Natural killer cell (primary cell): ENCODE measurements at regions not wholly inside any gene's neighbourhood (a gene's known extent, or its start where the extent isn't known, plus 50 kb on each side); places are given as distances from the start of the nearest gene placed in this dataset.

Source experiments
- ATAC-seq, 3 donors: fragments of 150-1000 bp in 2 of 3; fragments of 200-7000 bp in 1 of 3; cut with Tn5 transposase; 1 replicate in 1 of 3; 2 replicates in 2 of 3; pipeline ENCODE4 v1.10.0; 2021; ENCODE audit warnings: mild to moderate bottlenecking in 2 of 3, moderate library complexity in 2 of 3
- DNase-seq, 2 donors: peaks; one replicate each; pipeline versions ENCODE4 v3.0.0 to v3.0.0-alpha.2; 2013 to 2021; ENCODE audit warnings: mixed read lengths in 1 of 2
- H3K27ac ChIP-seq: one replicate; pipeline ENCODE4 v1.5.1; 2013; ENCODE audit warnings: mild to moderate bottlenecking, low read length
- H3K27me3 ChIP-seq: one replicate; pipeline ENCODE4 v1.6.1; 2013; ENCODE audit warnings: low read length; ENCODE audit not compliant: control insufficient read depth, insufficient read depth
- H3K36me3 ChIP-seq: one replicate; pipeline ENCODE4 v1.6.1; 2013; ENCODE audit warnings: low read length; ENCODE audit not compliant: control insufficient read depth, insufficient read depth
- H3K4me1 ChIP-seq: one replicate; pipeline ENCODE4 v1.6.1; 2013; ENCODE audit warnings: low read length; ENCODE audit not compliant: control insufficient read depth, insufficient read depth
- H3K4me3 ChIP-seq: one replicate; pipeline ENCODE4 v1.5.1; 2013; ENCODE audit warnings: low read length
- H3K9me3 ChIP-seq: one replicate; pipeline ENCODE4 v1.6.1; 2013; ENCODE audit warnings: low read length; ENCODE audit not compliant: control insufficient read depth, insufficient read depth
- H3K27ac Mint-ChIP-seq, 2 donors: one replicate each; pipeline ENCODE4 v1.8.0; 2022; ENCODE audit warnings: mild to moderate bottlenecking in 2 of 2, mixed read lengths in 2 of 2, moderate library complexity in 1 of 2
- H3K27me3 Mint-ChIP-seq, 2 donors: one replicate each; pipeline ENCODE4 v1.8.0; 2022; ENCODE audit warnings: low read depth in 2 of 2, mixed read lengths in 2 of 2
- H3K36me3 Mint-ChIP-seq: one replicate; pipeline ENCODE4 v1.8.0; 2022; ENCODE audit warnings: mixed read lengths
- H3K4me1 Mint-ChIP-seq, 2 donors: one replicate each; pipeline ENCODE4 v1.8.0; 2022; ENCODE audit warnings: mixed read lengths in 2 of 2
- H3K4me3 Mint-ChIP-seq: one replicate; pipeline ENCODE4 v1.8.0; 2022; ENCODE audit warnings: mild to moderate bottlenecking, moderate library complexity, mixed read lengths
- H3K9me3 Mint-ChIP-seq, 2 donors: one replicate each; pipeline ENCODE4 v1.8.0; 2022; ENCODE audit warnings: mixed read lengths in 2 of 2
- WGBS: methylation state at CpG from one replicate; pipeline ENCODE4 v1.1.7; 2013; ENCODE audit warnings: missing lambda C conversion rate; ENCODE audit not compliant: insufficient coverage; 5-methylcytosine and 5-hydroxymethylcytosine counted together
- intact Hi-C: fragments of 100-400 bp; cut with micrococcal nuclease; formaldehyde crosslinking; loops from one replicate; pipeline ENCODE4 v1.14.2; 2022
- TF ChIP-seq, protein P1 (sequence below): fragments of 200-600 bp; IDR thresholded peaks from one replicate; pipeline ENCODE4 v1.8.0; 2022; ENCODE audit warnings: antibody characterized with exemption

DNA sequence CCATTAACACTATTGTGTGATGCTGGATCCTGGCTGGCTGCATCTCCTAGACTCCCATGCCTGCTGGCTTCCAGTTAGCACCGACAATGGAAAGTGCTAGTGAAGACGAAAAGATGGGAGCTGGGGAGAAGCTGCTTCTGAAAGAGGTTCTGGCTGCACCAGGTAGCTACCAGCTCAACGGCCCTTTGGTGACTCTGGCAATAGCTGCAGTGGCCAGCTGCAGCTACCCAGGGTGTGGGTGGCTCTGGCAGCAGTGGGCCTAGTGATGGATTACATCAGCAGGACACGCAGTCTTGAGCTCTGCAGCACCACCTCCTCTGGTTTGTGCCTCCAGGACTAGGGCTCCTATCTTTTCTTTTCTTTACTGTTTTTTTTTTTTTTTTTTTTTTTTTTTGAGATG is 662.6 kb downstream of the MATN1 start:
- Mint-ChIP-seq H3K36me3 (no peaks in the 10 kb centered on the region), H3K4me3 (no peak overlapping the region), H3K27me3 (peaks cover 14 to 22% of the 10 kb centered on the region in 2 donors), H3K27ac (no peak overlapping the region), H3K4me1 (no peaks in the 10 kb centered on the region), H3K9me3 (no peaks in the 10 kb centered on the region)
- Histone ChIP-seq H3K27ac (no peak overlapping the region), H3K4me3 (no peak overlapping the region), H3K36me3 (no peaks in the 10 kb centered on the region), H3K9me3 (no peaks in the 10 kb centered on the region), H3K27me3 (no peaks in the 10 kb centered on the region), H3K4me1 (no peaks in the 10 kb centered on the region)
- intact Hi-C loops, result no loop called here
- 73% methylated on average over 4 of the region's 4 CpGs for WGBS
- TF ChIP-seq, protein P1, sequence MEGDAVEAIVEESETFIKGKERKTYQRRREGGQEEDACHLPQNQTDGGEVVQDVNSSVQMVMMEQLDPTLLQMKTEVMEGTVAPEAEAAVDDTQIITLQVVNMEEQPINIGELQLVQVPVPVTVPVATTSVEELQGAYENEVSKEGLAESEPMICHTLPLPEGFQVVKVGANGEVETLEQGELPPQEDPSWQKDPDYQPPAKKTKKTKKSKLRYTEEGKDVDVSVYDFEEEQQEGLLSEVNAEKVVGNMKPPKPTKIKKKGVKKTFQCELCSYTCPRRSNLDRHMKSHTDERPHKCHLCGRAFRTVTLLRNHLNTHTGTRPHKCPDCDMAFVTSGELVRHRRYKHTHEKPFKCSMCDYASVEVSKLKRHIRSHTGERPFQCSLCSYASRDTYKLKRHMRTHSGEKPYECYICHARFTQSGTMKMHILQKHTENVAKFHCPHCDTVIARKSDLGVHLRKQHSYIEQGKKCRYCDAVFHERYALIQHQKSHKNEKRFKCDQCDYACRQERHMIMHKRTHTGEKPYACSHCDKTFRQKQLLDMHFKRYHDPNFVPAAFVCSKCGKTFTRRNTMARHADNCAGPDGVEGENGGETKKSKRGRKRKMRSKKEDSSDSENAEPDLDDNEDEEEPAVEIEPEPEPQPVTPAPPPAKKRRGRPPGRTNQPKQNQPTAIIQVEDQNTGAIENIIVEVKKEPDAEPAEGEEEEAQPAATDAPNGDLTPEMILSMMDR, result no peak
- ATAC-seq (no peak), DNase-seq (no peak)

DNA sequence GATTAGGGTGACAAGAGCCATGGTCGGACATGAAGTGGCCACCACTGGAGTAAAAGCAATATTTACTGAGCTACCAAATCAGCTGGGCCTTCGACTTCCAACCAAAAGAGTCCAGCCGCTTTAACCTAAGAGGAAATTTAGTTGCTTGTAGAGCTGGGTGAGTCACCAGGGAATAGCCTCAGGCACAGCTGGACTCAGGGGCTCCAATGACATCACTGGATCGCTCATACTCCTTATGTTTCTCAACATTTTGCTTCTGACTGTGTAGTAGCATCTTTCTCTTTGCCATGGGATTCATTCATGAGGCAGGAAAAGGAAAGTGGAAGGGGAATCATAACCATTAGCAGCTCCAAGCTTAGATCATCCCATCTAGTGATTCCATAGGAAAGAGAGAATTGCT is 664.4 kb downstream of the MATN1 start:
- 80% methylated on average over 4 of the region's 4 CpGs for WGBS
- no peaks in the 10 kb centered on the region for H3K36me3 Mint-ChIP-seq
- peaks cover 24 to 26% of the 10 kb centered on the region in 2 donors for H3K27me3 Mint-ChIP-seq
- Histone ChIP-seq H3K27me3 (no peaks in the 10 kb centered on the region), H3K36me3 (no peaks in the 10 kb centered on the region), H3K4me1 (no peaks in the 10 kb centered on the region), H3K4me3 (no peak overlapping the region), H3K9me3 (no peaks in the 10 kb centered on the region), H3K27ac (no peak overlapping the region)
- TF ChIP-seq, protein P1, result no peak
- H3K4me3 Mint-ChIP-seq, result no peak overlapping the region
- H3K9me3 Mint-ChIP-seq, result no peaks in the 10 kb centered on the region
- ATAC-seq (no peak), DNase-seq (no peak)
- no peak overlapping the region for H3K27ac Mint-ChIP-seq
- H3K4me1 Mint-ChIP-seq, result no peaks in the 10 kb centered on the region
- intact Hi-C loops, result no loop called here

DNA sequence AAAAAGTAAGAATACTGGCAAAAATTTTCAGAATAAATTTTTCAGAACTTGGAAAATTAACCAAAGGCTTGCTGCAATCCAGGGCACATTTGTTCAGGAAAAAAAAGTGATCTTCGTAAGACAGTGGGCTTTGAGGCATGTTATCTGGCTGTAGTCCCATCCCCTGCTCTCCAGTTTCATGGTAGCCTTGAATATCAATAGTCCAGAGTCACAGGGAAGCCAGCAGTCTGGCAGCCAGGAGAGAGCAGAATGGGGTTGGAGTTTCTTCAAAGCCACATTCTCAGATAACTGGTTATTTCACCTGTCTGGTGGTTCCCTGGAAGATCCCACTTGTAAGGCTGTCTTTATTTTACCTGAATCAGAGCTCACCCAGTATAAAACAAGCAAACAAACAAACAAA is 669.3 kb downstream of the MATN1 start:
- WGBS, result 73% methylated on average over 1 of the region's 1 CpG
- H3K27me3 Mint-ChIP-seq, result peaks cover 37 to 62% of the 10 kb centered on the region in 2 donors
- no peak for ATAC-seq
- Histone ChIP-seq H3K27me3 (peaks cover 8% of the 10 kb centered on the region), H3K9me3 (no peaks in the 10 kb centered on the region), H3K27ac (no peak overlapping the region), H3K4me1 (no peaks in the 10 kb centered on the region), H3K36me3 (no peaks in the 10 kb centered on the region), H3K4me3 (no peak overlapping the region)
- no peaks in the 10 kb centered on the region for H3K9me3 Mint-ChIP-seq
- intact Hi-C loops, result no loop called here
- TF ChIP-seq, protein P1, result no peak
- no peaks in the 10 kb centered on the region for H3K36me3 Mint-ChIP-seq
- no peaks in the 10 kb centered on the region for H3K4me1 Mint-ChIP-seq
- DNase-seq, result no peak
- no peak overlapping the region for H3K27ac Mint-ChIP-seq
- H3K4me3 Mint-ChIP-seq, result no peak overlapping the region

DNA sequence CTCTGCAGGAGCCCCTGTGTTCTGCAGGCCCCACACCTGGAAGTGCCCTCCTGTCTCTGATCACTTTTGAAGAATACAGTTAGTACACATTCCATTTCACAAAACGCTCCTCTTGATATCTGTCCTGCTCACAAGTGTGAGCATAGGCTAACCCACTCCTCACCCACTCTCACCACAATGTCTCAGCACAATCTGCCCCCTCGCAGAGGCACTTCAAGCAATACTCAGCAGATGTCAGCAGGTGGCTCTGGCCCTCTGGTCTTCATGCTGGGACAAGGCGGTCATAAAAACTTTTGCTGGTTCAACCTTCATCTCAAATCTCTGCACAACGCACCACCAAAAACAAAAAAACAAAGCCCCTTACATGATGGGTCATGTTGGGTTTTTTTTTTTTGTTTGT is 671.2 kb downstream of the MATN1 start:
- H3K27ac ChIP-seq, result no peak overlapping the region
- Mint-ChIP-seq H3K27me3 (peaks cover 34 to 56% of the 10 kb centered on the region in 2 donors), H3K4me3 (no peak overlapping the region), H3K36me3 (no peaks in the 10 kb centered on the region), H3K9me3 (no peaks in the 10 kb centered on the region), H3K27ac (no peak overlapping the region), H3K4me1 (peaks cover 0 to 5% of the 10 kb centered on the region in 2 donors)
- intact Hi-C loops, result no loop called here
- DNase-seq, result no peak
- H3K4me3 ChIP-seq, result no peak overlapping the region
- WGBS, result 60% methylated on average over 3 of the region's 4 CpGs
- no peaks in the 10 kb centered on the region for H3K9me3 ChIP-seq
- peaks cover 8% of the 10 kb centered on the region for H3K27me3 ChIP-seq
- TF ChIP-seq, protein P1, result no peak
- H3K4me1 ChIP-seq, result peaks cover 5% of the 10 kb centered on the region
- ATAC-seq, result no peak
- no peaks in the 10 kb centered on the region for H3K36me3 ChIP-seq
